ENCODE measurements at regions not wholly inside any gene's neighbourhood (a gene's known extent, or its start where the extent isn't known, plus 50 kb on each side); places are given as distances from the start of the nearest gene placed in this dataset.
A peak's percentile ranks its signal among the peaks of the same experiment; 100 is the strongest.

DNA sequence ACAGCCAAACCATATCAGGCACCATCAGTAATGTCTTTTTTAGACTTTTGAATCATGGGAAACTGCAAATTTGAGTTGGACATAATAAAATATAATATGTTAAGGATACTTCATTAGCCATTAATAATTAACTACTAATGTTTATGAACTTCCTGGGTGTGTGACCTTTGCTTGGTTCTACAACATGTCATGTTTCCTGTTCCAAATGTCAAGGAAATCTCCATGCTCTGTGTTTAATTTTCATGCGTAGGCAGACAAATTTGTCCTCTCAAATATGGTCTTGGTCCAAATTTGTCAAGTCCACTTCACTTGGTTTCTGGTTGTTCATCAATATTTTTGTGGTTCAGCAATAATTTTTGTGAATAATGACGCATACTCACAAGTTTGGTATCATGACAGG is 410.5 kb downstream of the BMP2 start:
- ATAC-seq, result no peak
- no peak overlapping the region for H3K27ac ChIP-seq
- intact Hi-C loops (cut with DNase I), result no loop called here
- no peaks in the 10 kb centered on the region for H3K4me1 ChIP-seq
- H3K4me3 ChIP-seq, result no peak overlapping the region
- no peaks in the 10 kb centered on the region for H3K9me3 ChIP-seq
- TF ChIP-seq, protein P1, sequence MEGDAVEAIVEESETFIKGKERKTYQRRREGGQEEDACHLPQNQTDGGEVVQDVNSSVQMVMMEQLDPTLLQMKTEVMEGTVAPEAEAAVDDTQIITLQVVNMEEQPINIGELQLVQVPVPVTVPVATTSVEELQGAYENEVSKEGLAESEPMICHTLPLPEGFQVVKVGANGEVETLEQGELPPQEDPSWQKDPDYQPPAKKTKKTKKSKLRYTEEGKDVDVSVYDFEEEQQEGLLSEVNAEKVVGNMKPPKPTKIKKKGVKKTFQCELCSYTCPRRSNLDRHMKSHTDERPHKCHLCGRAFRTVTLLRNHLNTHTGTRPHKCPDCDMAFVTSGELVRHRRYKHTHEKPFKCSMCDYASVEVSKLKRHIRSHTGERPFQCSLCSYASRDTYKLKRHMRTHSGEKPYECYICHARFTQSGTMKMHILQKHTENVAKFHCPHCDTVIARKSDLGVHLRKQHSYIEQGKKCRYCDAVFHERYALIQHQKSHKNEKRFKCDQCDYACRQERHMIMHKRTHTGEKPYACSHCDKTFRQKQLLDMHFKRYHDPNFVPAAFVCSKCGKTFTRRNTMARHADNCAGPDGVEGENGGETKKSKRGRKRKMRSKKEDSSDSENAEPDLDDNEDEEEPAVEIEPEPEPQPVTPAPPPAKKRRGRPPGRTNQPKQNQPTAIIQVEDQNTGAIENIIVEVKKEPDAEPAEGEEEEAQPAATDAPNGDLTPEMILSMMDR (IDR thresholded peaks at IDR 0.05), result no peak
- DNase-seq, result no peak
- no peaks in the 10 kb centered on the region for H3K36me3 ChIP-seq
- no peaks in the 10 kb centered on the region for H3K27me3 ChIP-seq

DNA sequence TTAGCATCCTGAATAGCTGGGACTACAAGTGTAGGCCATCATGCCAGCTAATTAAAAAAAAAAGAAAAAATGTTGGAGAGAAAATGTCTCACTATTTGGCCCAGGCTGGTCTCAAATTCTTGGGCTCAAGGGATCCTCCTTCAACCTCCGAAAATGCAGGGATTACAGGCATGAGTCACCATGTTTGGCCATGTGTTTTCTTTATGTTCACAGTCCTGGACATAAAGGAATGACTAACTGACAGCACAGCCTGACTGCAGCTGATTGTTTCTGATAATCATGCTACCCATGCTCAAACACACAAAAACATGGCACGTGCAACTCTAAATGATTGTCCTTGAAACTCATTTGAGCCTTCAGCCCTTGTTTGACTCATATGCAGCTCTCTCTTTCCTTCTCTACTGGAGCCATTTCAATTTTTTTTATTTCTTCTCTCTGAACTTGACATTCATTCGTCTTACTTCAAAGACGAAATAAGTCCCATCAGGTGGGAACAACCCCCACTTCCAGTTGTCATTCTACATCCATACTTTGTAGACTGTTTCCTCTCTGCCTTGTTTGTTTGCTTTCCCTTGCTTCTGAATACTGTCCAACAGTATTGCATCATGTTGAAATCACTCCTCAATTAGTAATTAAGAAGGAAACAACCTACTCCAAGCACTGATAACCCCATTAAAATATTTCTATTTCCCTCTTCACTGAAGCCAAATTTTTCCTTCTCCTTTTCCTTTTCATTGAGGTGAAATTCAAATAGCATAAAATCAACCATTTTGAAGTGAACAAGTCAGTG is 413.0 kb downstream of the BMP2 start:
- Histone ChIP-seq H3K27ac (no peak overlapping the region), H3K4me3 (no peak overlapping the region), H3K36me3 (no peaks in the 10 kb centered on the region), H3K27me3 (no peaks in the 10 kb centered on the region), H3K9me3 (no peaks in the 10 kb centered on the region), H3K4me1 (no peaks in the 10 kb centered on the region)
- TF ChIP-seq, protein P1 (IDR thresholded peaks at IDR 0.05), result no peak
- intact Hi-C loops (cut with DNase I), result no loop called here
- no peak for DNase-seq
- no peak for ATAC-seq

DNA sequence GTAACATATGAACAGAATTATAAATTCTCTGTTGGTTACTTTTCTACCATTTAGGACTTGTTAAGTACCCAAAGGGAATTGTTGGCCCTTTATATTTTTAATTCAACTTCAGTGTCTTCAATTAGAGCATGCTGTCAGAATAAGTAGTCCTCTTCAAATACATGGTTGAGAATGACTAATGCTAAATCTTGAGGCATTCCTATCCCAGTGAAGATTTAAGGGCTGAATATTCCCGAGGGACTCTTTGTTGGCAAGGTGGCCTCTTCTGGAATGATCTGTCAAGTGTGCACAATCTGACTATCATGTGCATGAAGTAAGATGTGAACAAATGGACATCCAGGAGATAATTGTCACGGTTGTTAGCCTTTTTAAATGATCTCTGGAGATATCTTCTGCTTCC is 421.7 kb downstream of the BMP2 start:
- no peak for ATAC-seq
- Histone ChIP-seq H3K4me3 (no peak overlapping the region), H3K4me1 (no peaks in the 10 kb centered on the region), H3K36me3 (no peaks in the 10 kb centered on the region), H3K27me3 (no peaks in the 10 kb centered on the region), H3K27ac (no peak overlapping the region), H3K9me3 (no peaks in the 10 kb centered on the region)
- no peak for DNase-seq
- intact Hi-C loops (cut with DNase I), result no loop called here
- TF ChIP-seq, protein P1 (IDR thresholded peaks at IDR 0.05), result no peak

DNA sequence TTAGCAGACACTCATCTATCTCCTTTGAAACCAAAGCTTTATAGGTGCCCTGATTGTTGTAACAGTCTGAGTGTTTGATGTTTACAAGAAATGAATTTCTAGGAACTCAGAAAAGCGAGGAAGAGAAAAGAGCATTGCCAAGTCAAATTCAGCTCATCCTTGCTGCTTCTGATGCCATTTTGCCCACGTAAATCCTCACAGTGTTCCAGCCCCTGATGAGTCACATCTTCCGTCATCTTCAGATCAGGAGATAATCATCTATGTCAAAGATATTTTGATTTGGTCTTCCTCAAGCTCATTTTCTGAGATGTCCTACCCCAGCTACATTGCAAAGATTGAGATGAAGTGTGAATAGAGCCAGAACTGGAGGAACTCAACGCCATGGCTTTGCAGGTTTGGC is 426.2 kb downstream of the BMP2 start:
- TF ChIP-seq, protein P1 (IDR thresholded peaks at IDR 0.05), result no peak
- Histone ChIP-seq H3K4me3 (no peak overlapping the region), H3K36me3 (no peaks in the 10 kb centered on the region), H3K9me3 (no peaks in the 10 kb centered on the region), H3K27ac (no peak overlapping the region), H3K4me1 (no peaks in the 10 kb centered on the region), H3K27me3 (no peaks in the 10 kb centered on the region)
- intact Hi-C loops (cut with DNase I), result no loop called here
- DNase-seq, result no peak
- no peak for ATAC-seq

DNA sequence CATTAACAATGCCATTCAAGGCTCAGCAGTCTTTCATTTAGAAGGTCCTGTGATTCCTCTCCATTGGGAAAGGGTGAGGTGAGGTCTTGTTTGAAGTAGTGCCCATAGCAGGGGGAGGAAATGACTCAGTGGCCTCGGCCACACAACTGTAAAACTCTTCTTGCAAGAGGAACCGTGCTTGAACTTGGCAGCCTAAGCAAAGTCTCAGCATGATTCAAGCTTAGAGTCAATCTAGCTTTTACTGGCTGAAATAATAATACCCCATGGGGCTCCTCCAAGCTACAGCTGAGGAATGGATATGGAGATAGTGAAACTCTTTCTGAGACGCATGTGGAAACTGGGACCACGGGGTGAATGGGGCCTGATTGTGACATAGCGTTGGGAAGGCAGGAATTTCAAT is 428.2 kb downstream of the BMP2 start:
- DNase-seq (no peak), ATAC-seq (no peak)
- H3K27me3 ChIP-seq, result no peaks in the 10 kb centered on the region
- intact Hi-C loops (cut with DNase I), result no loop called here
- H3K4me1 ChIP-seq, result no peaks in the 10 kb centered on the region
- no peaks in the 10 kb centered on the region for H3K9me3 ChIP-seq
- H3K36me3 ChIP-seq, result no peaks in the 10 kb centered on the region
- TF ChIP-seq, protein P1 (IDR thresholded peaks at IDR 0.05), result no peak
- no peak overlapping the region for H3K27ac ChIP-seq
- no peak overlapping the region for H3K4me3 ChIP-seq

DNA sequence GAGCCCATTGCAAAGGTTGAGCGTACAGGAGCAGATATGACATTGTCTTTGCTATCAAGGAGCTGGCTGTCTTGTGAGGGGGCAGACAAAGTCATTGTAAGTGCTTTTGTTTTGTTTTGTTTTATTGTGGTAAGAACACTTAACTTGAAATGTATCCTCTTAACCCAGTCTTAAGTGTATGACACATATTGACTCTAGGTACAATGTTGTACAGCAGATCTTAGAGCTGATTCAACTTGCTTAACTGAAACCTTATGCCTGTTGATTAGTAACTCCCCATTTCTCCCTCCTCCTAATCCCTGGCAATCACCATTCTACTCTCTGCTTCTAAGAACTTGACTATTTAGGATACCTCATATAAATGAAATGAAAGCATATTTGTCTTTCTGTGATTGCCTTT is 429.0 kb downstream of the BMP2 start:
- TF ChIP-seq, protein P1 (IDR thresholded peaks at IDR 0.05), result no peak
- Histone ChIP-seq H3K27me3 (no peaks in the 10 kb centered on the region), H3K27ac (no peak overlapping the region), H3K36me3 (no peaks in the 10 kb centered on the region), H3K9me3 (no peaks in the 10 kb centered on the region), H3K4me3 (no peak overlapping the region), H3K4me1 (no peaks in the 10 kb centered on the region)
- DNase-seq (no peak), ATAC-seq (peak; percentile 61)
- intact Hi-C loops (cut with DNase I), result no loop called here

Data from upper lobe of right lung (tissue), 1 donor.